Lower leg skin (tissue), 3 donors: ENCODE measurements at regions not wholly inside any gene's neighbourhood (a gene's known extent, or its start where the extent isn't known, plus 50 kb on each side); places are given as distances from the start of the nearest gene placed in this dataset.

ENCODE experiments used
- CTCF ChIP-seq, 3 donors: fragments of 450-650 bp; IDR thresholded peaks; one replicate each; pipeline ENCODE4 v1.5.1; 2016; ENCODE audit warnings: antibody characterized with exemption in 3 of 3, mild to moderate bottlenecking in 3 of 3, moderate library complexity in 2 of 3
- POLR2A ChIP-seq, 2 donors: fragments of 450-650 bp; IDR thresholded peaks; one replicate each; pipeline ENCODE4 v1.6.1; 2016 to 2017; ENCODE audit warnings: antibody characterized with exemption in 2 of 2, mild to moderate bottlenecking in 1 of 2, moderate library complexity in 1 of 2

- TF ChIP-seq CTCF (IDR thresholded peaks at IDR 0.05) (no peak), POLR2A (IDR thresholded peaks at IDR 0.05) (no peak)
Observed at GRCh38 chr5:43973318-43973717, 370.3 kb downstream of the NNT start.
